Colonic mucosa (tissue), 4 donors: ENCODE measurements at regions not wholly inside any gene's neighbourhood (a gene's known extent, or its start where the extent isn't known, plus 50 kb on each side); places are given as distances from the start of the nearest gene placed in this dataset.
"Not testable (repeated sequence)": the region's sequence is repeated elsewhere in the genome, so short reads cannot be mapped to it uniquely, and the experiment has no call there.

Source experiments
- DNase-seq: peaks from one replicate; pipeline ENCODE4 v3.0.0-alpha.2; 2020
- H3K27ac ChIP-seq: fragments of 200-600 bp; one replicate; pipeline ENCODE4 v1.8.0; 2021
- H3K27me3 ChIP-seq: fragments of 200-600 bp; one replicate; pipeline ENCODE4 v1.8.0; 2021
- H3K36me3 ChIP-seq: fragments of 200-600 bp; one replicate; pipeline ENCODE4 v1.8.0; 2021
- H3K4me1 ChIP-seq: fragments of 200-600 bp; one replicate; pipeline ENCODE4 v1.8.0; 2021; ENCODE audit warnings: mild to moderate bottlenecking
- H3K4me3 ChIP-seq: fragments of 200-600 bp; one replicate; pipeline ENCODE4 v1.8.0; 2021
- H3K9ac ChIP-seq, 2 donors: one replicate each; pipeline ENCODE4 v1.7.0; 2013; ENCODE audit warnings: control low read depth in 2 of 2, low read depth in 2 of 2, low read length in 2 of 2
- H3K9me3 ChIP-seq: fragments of 200-600 bp; one replicate; pipeline ENCODE4 v1.8.0; 2021
- intact Hi-C: fragments of 100-400 bp; cut with DNase I; formaldehyde crosslinking; loops from one replicate; pipeline ENCODE4 v1.14.1; 2022
- TF ChIP-seq, protein P1 (sequence below): fragments of 200-600 bp; IDR thresholded peaks from one replicate; pipeline ENCODE4 v1.8.0; 2022; ENCODE audit warnings: antibody characterized with exemption, mild to moderate bottlenecking
- donor health status: healthy.
- donor health status: DM: no; HTN: no; CAD: no.
- donor health status: DM: no; HTN: no; CAD: no.

DNA sequence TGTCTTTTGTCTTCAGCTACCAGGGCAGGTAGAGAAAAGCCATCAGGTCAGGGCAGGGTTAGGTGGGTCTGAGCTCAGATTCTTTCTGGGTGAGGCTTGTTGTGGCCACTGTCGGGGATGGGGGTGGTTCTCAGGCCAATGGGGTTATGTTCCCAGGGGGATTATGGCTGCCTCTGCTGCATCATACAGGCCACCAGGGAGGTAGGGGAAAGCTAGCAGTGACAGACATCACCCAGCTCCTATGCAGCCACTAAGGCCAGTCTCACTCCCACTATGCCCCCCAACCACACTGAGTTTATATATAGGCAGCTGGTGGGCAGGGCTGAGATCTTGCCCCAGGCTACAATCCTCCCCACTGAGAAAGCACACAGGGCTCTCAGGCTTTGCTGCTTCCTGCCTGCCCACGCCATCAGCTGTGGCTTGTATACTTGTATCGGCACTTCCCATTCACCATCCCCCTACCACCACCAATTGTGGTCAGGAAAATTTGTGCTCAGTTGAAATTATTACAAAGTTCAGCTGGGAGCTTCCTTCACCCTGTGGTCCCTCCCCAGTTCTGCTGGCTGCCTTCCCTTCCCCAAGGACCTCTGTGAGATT, 72.6 kb upstream of the PTPN13 start:
- intact Hi-C loops = no loop called here
- Histone ChIP-seq H3K27ac (no peak overlapping the region), H3K9me3 (no peaks in the 10 kb centered on the region), H3K4me1 (no peaks in the 10 kb centered on the region), H3K36me3 (no peaks in the 10 kb centered on the region), H3K27me3 (no peaks in the 10 kb centered on the region), H3K4me3 (no peak overlapping the region), H3K9ac (no peak overlapping the region)
- TF ChIP-seq, protein P1, sequence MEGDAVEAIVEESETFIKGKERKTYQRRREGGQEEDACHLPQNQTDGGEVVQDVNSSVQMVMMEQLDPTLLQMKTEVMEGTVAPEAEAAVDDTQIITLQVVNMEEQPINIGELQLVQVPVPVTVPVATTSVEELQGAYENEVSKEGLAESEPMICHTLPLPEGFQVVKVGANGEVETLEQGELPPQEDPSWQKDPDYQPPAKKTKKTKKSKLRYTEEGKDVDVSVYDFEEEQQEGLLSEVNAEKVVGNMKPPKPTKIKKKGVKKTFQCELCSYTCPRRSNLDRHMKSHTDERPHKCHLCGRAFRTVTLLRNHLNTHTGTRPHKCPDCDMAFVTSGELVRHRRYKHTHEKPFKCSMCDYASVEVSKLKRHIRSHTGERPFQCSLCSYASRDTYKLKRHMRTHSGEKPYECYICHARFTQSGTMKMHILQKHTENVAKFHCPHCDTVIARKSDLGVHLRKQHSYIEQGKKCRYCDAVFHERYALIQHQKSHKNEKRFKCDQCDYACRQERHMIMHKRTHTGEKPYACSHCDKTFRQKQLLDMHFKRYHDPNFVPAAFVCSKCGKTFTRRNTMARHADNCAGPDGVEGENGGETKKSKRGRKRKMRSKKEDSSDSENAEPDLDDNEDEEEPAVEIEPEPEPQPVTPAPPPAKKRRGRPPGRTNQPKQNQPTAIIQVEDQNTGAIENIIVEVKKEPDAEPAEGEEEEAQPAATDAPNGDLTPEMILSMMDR = no peak
- DNase-seq = no peak

GRCh38 chr4:86522349-86522748, 71.8 kb upstream of the PTPN13 start:
- Histone ChIP-seq H3K9me3 (no peaks in the 10 kb centered on the region), H3K9ac (no peak overlapping the region), H3K27me3 (no peaks in the 10 kb centered on the region), H3K27ac (no peak overlapping the region), H3K36me3 (no peaks in the 10 kb centered on the region), H3K4me1 (no peaks in the 10 kb centered on the region), H3K4me3 (no peak overlapping the region)
- intact Hi-C loops = no loop called here
- no peak for DNase-seq
- TF ChIP-seq, protein P1 = no peak

- DNase-seq = no peak
- Histone ChIP-seq H3K4me1 (no peaks in the 10 kb centered on the region), H3K9ac (no peak overlapping the region), H3K4me3 (no peak overlapping the region), H3K27ac (no peak overlapping the region), H3K27me3 (no peaks in the 10 kb centered on the region), H3K9me3 (no peaks in the 10 kb centered on the region), H3K36me3 (no peaks in the 10 kb centered on the region)
- TF ChIP-seq, protein P1 = no peak
- intact Hi-C loops = no loop called here
Observed at GRCh38 chr4:86523333-86523732, 70.8 kb upstream of the PTPN13 start.

GRCh38 chr4:86527713-86528112, 66.4 kb upstream of the PTPN13 start:
- H3K9me3 ChIP-seq, H3K9ac ChIP-seq, H3K4me1 ChIP-seq, H3K27ac ChIP-seq, H3K4me3 ChIP-seq, intact Hi-C loops, H3K36me3 ChIP-seq, DNase-seq, H3K27me3 ChIP-seq: not testable (repeated sequence)

GRCh38 chr4:86529436-86529835, 64.7 kb upstream of the PTPN13 start:
- no peak overlapping the region for H3K4me3 ChIP-seq
- intact Hi-C loops = no loop called here
- no peaks in the 10 kb centered on the region for H3K36me3 ChIP-seq
- no peak for DNase-seq
- no peaks in the 10 kb centered on the region for H3K27me3 ChIP-seq
- H3K9ac ChIP-seq = no peak overlapping the region
- no peak overlapping the region for H3K27ac ChIP-seq
- TF ChIP-seq, protein P1 = no peak
- no peaks in the 10 kb centered on the region for H3K9me3 ChIP-seq
- H3K4me1 ChIP-seq = no peaks in the 10 kb centered on the region

- TF ChIP-seq, protein P1 = no peak
- no peaks in the 10 kb centered on the region for H3K36me3 ChIP-seq
- H3K27me3 ChIP-seq = no peaks in the 10 kb centered on the region
- H3K27ac ChIP-seq = no peak overlapping the region
- no peak overlapping the region for H3K9ac ChIP-seq
- DNase-seq = no peak
- no peak overlapping the region for H3K4me3 ChIP-seq
- H3K9me3 ChIP-seq = no peaks in the 10 kb centered on the region
- intact Hi-C loops = no loop called here
- no peaks in the 10 kb centered on the region for H3K4me1 ChIP-seq
Observed at GRCh38 chr4:86530183-86530582, 63.9 kb upstream of the PTPN13 start.
